ENCODE measurements at regions not wholly inside any gene's neighbourhood (a gene's known extent, or its start where the extent isn't known, plus 50 kb on each side); places are given as distances from the start of the nearest gene placed in this dataset.

DNA sequence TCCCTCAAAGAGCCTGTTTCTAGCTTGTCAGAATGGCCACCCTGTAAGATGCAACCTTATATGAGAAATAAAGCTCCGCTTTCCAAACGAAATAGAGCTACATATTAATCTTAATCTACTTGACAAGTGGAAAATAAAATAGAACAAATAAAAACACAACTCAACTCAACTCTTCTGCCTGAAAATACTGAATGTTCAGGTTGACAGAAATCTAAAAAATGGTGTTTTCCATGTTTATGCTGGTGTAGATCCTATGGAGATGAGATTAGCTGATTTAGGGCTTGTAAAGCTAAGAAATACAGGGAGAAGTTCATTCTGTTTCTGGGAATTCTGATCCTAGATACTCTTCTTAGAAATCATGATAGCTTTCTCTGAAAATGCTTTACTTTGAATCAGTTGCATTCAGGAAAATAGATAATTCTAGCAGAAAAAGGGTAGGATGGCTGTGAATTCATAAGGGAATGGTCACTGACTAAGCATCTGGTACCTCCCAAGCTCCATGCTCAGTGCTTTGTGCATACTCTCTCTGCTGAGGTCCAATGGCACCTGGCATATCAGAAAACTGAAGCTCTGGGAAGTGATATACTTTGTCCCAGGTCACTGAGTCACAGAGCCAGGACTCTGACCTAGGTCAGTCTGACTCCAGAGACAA, 89.2 kb upstream of the EXOC1L start:
- TF ChIP-seq, protein P1, sequence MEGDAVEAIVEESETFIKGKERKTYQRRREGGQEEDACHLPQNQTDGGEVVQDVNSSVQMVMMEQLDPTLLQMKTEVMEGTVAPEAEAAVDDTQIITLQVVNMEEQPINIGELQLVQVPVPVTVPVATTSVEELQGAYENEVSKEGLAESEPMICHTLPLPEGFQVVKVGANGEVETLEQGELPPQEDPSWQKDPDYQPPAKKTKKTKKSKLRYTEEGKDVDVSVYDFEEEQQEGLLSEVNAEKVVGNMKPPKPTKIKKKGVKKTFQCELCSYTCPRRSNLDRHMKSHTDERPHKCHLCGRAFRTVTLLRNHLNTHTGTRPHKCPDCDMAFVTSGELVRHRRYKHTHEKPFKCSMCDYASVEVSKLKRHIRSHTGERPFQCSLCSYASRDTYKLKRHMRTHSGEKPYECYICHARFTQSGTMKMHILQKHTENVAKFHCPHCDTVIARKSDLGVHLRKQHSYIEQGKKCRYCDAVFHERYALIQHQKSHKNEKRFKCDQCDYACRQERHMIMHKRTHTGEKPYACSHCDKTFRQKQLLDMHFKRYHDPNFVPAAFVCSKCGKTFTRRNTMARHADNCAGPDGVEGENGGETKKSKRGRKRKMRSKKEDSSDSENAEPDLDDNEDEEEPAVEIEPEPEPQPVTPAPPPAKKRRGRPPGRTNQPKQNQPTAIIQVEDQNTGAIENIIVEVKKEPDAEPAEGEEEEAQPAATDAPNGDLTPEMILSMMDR (IDR thresholded peaks at IDR 0.05; ENCODE audit: poor library complexity, severe bottlenecking) = no peak
- TF ChIP-seq EP300 (conservative IDR thresholded peaks at IDR 0.05; ENCODE audit: poor library complexity, severe bottlenecking) (no peak), SMC3 (conservative IDR thresholded peaks at IDR 0.05; ENCODE audit: poor library complexity) (no peak), EZH2 (IDR thresholded peaks at IDR 0.05; ENCODE audit: borderline replicate concordance, insufficient read depth, low read length, poor library complexity, severe bottlenecking) (no peak), RAD21 (conservative IDR thresholded peaks at IDR 0.05) (no peak), TAF1 (IDR thresholded peaks at IDR 0.05; ENCODE audit: low read depth) (no peak), POLR2AphosphoS5 (IDR thresholded peaks at IDR 0.05) (no peak), MXI1 (conservative IDR thresholded peaks at IDR 0.05; ENCODE audit: poor library complexity, severe bottlenecking) (no peak)
- TF ChIP-seq, protein P2, sequence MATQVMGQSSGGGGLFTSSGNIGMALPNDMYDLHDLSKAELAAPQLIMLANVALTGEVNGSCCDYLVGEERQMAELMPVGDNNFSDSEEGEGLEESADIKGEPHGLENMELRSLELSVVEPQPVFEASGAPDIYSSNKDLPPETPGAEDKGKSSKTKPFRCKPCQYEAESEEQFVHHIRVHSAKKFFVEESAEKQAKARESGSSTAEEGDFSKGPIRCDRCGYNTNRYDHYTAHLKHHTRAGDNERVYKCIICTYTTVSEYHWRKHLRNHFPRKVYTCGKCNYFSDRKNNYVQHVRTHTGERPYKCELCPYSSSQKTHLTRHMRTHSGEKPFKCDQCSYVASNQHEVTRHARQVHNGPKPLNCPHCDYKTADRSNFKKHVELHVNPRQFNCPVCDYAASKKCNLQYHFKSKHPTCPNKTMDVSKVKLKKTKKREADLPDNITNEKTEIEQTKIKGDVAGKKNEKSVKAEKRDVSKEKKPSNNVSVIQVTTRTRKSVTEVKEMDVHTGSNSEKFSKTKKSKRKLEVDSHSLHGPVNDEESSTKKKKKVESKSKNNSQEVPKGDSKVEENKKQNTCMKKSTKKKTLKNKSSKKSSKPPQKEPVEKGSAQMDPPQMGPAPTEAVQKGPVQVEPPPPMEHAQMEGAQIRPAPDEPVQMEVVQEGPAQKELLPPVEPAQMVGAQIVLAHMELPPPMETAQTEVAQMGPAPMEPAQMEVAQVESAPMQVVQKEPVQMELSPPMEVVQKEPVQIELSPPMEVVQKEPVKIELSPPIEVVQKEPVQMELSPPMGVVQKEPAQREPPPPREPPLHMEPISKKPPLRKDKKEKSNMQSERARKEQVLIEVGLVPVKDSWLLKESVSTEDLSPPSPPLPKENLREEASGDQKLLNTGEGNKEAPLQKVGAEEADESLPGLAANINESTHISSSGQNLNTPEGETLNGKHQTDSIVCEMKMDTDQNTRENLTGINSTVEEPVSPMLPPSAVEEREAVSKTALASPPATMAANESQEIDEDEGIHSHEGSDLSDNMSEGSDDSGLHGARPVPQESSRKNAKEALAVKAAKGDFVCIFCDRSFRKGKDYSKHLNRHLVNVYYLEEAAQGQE (IDR thresholded peaks at IDR 0.05; ENCODE audit: borderline replicate concordance) = no peak

All from neural cell (in vitro differentiated cells).